LNCAP (cell line): ENCODE measurements at regions not wholly inside any gene's neighbourhood (a gene's known extent, or its start where the extent isn't known, plus 50 kb on each side); places are given as distances from the start of the nearest gene placed in this dataset.

Experiments
- TF ChIP-seq, protein P1 (sequence below): fragments of 450-650 bp; IDR thresholded peaks from 2 replicates; pipeline ENCODE4 v1.5.1; 2017; ENCODE audit warnings: mild to moderate bottlenecking

DNA sequence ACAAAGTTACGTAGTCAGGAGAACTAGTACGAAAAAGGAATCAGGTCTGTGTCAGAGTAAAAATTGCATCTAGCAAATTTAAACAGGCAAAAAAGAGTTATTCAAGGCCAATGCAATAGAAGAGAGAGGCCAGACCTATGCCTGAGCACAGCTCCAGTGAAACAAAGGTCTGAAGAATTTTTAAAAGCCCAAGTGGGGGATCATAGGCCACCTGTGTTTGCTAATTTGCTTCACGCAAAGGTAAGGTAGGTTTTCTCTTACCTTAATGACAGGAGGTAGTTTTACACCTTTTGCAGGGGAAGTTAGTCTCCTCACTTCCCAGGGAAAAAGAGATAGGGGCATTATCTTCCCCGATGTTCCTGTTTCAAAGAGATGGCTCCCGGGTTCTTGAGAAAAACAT, 448.6 kb upstream of the TECRL start:
- TF ChIP-seq, protein P1, sequence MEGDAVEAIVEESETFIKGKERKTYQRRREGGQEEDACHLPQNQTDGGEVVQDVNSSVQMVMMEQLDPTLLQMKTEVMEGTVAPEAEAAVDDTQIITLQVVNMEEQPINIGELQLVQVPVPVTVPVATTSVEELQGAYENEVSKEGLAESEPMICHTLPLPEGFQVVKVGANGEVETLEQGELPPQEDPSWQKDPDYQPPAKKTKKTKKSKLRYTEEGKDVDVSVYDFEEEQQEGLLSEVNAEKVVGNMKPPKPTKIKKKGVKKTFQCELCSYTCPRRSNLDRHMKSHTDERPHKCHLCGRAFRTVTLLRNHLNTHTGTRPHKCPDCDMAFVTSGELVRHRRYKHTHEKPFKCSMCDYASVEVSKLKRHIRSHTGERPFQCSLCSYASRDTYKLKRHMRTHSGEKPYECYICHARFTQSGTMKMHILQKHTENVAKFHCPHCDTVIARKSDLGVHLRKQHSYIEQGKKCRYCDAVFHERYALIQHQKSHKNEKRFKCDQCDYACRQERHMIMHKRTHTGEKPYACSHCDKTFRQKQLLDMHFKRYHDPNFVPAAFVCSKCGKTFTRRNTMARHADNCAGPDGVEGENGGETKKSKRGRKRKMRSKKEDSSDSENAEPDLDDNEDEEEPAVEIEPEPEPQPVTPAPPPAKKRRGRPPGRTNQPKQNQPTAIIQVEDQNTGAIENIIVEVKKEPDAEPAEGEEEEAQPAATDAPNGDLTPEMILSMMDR: no peak

DNA sequence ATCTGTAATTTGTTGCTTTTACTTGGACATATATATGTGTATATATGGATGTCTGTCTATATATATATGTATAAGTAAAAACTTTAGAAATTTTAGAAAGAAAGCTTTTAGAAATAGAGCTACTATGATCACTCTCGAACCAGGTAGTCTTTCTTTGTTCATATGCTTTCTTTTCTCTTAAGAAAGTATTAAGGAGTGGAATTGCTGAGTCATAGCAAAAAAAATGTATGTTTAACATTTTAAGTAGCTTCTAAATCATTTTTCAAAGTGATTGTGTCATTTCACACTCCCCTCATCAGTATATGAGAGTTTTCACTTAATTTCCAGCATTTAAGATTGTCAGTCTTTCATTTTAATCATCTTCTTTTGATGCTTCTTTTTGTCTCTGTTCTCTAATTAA, 447.9 kb upstream of the TECRL start:
- TF ChIP-seq, protein P1: no peak

DNA sequence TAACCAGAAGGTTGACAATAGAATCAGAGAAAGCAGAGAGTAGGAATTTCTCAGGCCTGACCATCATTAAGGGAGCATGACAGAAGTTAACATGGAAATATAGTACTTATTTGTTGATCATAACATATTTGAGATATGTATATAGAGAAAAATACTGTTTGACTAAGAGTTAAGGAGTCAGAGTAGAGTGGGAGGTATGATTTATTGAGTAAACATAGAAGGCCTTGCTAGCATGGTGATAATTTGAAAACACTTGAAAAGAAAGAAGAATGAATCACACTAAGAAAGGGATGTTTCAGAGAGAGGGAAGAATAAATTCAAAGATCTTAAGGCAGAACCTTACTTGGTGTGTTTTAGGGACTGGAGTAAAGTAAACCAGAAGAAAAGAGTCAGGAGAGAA, 437.2 kb upstream of the TECRL start:
- TF ChIP-seq, protein P1: no peak

DNA sequence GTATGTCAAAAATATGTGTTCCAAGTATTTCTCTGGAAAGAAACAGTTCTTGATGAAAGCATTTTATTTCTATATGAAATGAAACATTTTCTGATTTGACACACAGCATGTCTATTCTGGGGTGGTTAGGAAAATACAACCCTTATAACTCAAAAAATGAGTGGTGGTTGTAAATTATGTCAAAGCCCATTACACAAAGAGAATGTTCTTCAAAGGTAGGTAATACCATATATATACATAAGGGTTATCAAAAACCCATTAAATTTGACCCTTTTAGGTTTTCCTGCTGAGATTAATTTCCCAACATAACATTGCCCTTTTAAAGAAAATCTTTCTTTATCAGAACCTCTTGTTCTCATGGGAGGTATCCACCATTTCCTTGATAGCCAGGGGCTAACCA, 420.5 kb upstream of the TECRL start:
- TF ChIP-seq, protein P1: no peak

DNA sequence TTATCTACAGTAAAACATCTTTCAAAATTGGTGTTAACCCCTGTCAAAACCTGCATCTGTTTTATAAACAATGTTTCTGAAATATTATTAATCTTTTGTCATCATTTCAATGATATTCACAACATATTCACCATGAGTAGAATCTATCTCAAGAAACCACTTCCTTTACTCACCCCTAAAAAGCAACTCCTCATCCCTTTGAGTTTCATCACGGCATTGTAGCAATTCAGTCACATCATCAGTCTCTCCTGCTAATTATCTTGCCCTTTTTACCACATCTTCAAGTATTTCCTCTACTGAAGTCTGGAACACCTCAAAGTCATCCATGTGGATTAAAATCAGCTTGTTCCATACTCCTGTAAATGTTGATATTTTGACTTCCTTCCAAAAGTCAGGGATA, 415.3 kb upstream of the TECRL start:
- TF ChIP-seq, protein P1: no peak

DNA sequence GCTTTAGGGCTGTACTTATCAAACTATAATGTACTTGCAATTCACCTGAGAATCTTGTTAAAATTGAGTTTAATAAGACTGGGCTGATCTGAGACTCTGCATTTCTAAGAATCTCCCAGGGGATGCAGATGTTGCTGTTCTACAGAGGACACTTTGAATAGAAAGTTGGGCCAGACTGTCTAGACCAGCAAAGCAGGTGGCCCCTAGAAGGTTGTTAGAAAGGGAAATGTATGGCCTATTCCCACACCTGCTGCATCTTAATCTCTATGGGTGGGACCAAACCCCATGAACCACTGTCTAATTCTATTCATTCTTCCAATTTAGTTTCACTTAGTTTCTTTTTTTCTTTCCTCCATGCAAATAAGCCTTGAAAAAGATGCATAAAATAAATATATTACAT, 413.2 kb upstream of the TECRL start:
- TF ChIP-seq, protein P1: no peak

DNA sequence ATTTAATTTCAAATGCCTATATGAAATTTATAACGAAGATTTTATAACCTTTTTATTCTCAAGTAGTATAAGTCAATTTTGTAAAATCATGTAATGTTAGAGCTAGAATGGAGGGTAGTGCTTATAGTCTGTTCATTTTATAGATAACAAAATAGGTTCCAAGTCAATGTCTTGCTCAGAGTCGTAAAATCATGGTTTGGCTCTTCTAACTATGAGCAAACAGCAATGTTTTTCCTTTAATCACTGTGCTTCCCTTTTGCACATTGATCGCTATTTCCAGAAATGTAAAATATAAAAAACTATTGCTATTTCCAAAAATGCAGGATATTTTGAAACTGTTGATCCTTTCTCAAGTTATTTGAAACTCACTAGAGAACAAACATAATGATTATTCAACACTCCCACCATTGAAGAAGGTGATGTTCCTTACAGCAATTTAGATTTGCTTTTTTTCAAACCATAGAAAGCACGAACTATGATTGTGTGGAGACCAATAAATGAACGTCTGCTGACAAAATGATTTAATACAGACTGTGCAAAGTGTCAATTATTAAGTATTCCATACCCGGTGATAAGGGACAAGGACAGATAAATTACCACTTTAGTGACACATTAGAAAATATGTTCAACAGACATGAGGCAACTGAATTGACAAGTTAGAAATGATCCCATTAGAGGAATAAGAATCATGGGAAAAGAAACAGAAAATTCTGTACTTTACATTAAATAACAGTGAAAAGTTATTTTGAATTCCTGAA, 412.1 kb upstream of the TECRL start:
- TF ChIP-seq, protein P1: no peak

DNA sequence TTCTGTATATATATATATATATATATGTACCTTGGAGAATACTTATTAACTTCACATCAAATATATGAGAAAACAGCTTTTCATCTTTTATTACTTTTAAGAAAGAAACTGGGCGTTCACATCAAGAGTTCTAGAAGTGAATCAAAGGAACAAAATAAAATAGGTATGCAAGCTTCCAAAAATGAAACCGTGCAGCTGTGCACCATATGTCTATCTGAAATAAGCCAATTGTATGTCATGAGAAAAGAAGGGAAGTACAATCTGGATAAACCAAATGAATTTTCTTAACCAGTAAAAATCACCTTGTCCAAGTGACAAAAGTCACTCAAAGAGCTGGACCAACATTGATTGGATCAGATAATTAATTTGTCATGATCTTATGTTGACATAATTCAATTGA, 405.4 kb upstream of the TECRL start:
- TF ChIP-seq, protein P1: no peak
